ENCODE measurements at regions not wholly inside any gene's neighbourhood (a gene's known extent, or its start where the extent isn't known, plus 50 kb on each side); places are given as distances from the start of the nearest gene placed in this dataset.
A peak's percentile ranks its signal among the peaks of the same experiment; 100 is the strongest.

- no peak overlapping the region for H3K4me3 ChIP-seq
- SMC1A ChIA-PET (ENCODE audit: uncharacterized antibody, unreplicated experiment), result interaction anchor here (0.8 to 1.1 kb wide), 2 partner anchors 139 to 683 kb away, joined by 3 to 4 read pairs; no protein-coding TSS in a partner anchor
- H3K4me2 ChIP-seq (ENCODE audit: control insufficient read depth, insufficient read depth), result peak overlapping the region; percentile 54; the same call in 1 of the 2 replicates
- DNase-seq (ENCODE audit: low read depth, low spot score) (no peak), ATAC-seq (peak; percentile 50), FAIRE-seq (peak; percentile 49)
- H2AFZ ChIP-seq (ENCODE audit: control insufficient read depth, low read depth, low read length), result no peak overlapping the region
- CTCF ChIA-PET, result interaction anchor here (1.0 kb wide), 1 partner anchor 844 kb away, joined by 3 read pairs; no protein-coding TSS in a partner anchor
- in situ Hi-C loops (cut with MboI), result no loop called here
- H3K36me3 ChIP-seq (ENCODE audit: control insufficient read depth in 2 of 2, insufficient read depth in 2 of 2, low read length in 1 of 2), result no peaks in the 10 kb centered on the region
- H3K27me3 ChIP-seq (replicated peaks in 1 of 2; ENCODE audit: control insufficient read depth in 2 of 2, insufficient read depth in 2 of 2, low read length in 1 of 2), result no peaks in the 10 kb centered on the region
- H3K4me1 ChIP-seq (ENCODE audit: control insufficient read depth, insufficient read depth, low read length), result peaks cover 33% of the 10 kb centered on the region
- intact Hi-C loops (cut with micrococcal nuclease; ENCODE audit: unreplicated experiment), result loop anchor here (10.0 kb wide), 1 partner anchor 349 kb away; no protein-coding TSS in a partner anchor
- peak overlapping the region; percentile 48 for H3K27ac ChIP-seq (ENCODE audit: control insufficient read depth, insufficient read depth)
- TF ChIP-seq YBX1 (IDR thresholded peaks at IDR 0.05), result no peak
- no peak for TF ChIP-seq JUND (IDR thresholded peaks at IDR 0.05; ENCODE audit: low read depth, low read length)
- TF ChIP-seq RCOR1 (conservative IDR thresholded peaks at IDR 0.05; ENCODE audit: low read depth, low read length), result no peak
- TF ChIP-seq CBX3 (IDR thresholded peaks at IDR 0.05; ENCODE audit: borderline replicate concordance, low read depth), result no peak
- TF ChIP-seq RBBP5 (conservative IDR thresholded peaks at IDR 0.05), result no peak
- TF ChIP-seq GABPA (IDR thresholded peaks at IDR 0.05; ENCODE audit: low read depth), result no peak
- no peak for TF ChIP-seq ZNF592 (IDR thresholded peaks at IDR 0.05)
- TF ChIP-seq EZH2 (IDR thresholded peaks at IDR 0.05; ENCODE audit: borderline replicate concordance, control insufficient read depth, low read depth, low read length), result no peak
- TF ChIP-seq RELB (IDR thresholded peaks at IDR 0.05; ENCODE audit: low read depth), result no peak
- TF ChIP-seq SPI1 (IDR thresholded peaks at IDR 0.05; ENCODE audit: borderline replicate concordance, insufficient read depth, low read depth, low read length), result no peak
- RAD21 ChIA-PET (ENCODE audit: unreplicated experiment), result no interaction called here
- no peaks in the 10 kb centered on the region for H3K79me2 ChIP-seq (ENCODE audit: control insufficient read depth, insufficient read depth, low read length)
- H3K9me3 ChIP-seq (replicated peaks; ENCODE audit: control insufficient read depth, insufficient read depth, low read length), result no peaks in the 10 kb centered on the region
- no TSS peak for BruUV-seq (replicated peaks)
- 23% methylated on average over 3 of the region's 3 CpGs for WGBS (ENCODE audit: insufficient coverage, insufficient replicate concordance, low lambda C conversion rate, missing lambda C conversion rate)
- H3K9ac ChIP-seq (ENCODE audit: control insufficient read depth, insufficient read depth, low read length), result no peak overlapping the region
- POLR2A ChIA-PET, result no interaction called here
- no peaks in the 10 kb centered on the region for H4K20me1 ChIP-seq (ENCODE audit: control insufficient read depth, insufficient read depth)
Measured at GRCh38 chr3:153973722-153974265, 147.4 kb upstream of the ARHGEF26 start.

All from GM12878 (cell line).